Stimulated activated CD8-positive, alpha-beta memory T cell treated with anti-CD3 and anti-CD28 coated beads, Interleukin-15, amount 100 ng/mL, for 48 hours (primary cell): ENCODE measurements at regions not wholly inside any gene's neighbourhood (a gene's known extent, or its start where the extent isn't known, plus 50 kb on each side); places are given as distances from the start of the nearest gene placed in this dataset.

Source experiments
- DNase-seq, 2 donors: peaks; one replicate each; pipeline ENCODE4 v3.0.0-alpha.2; 2020; ENCODE audit warnings: low read depth in 2 of 2

GRCh38 chr9:20117986-20118385 lies 329.1 kb upstream of the SLC24A2 start:
- DNase-seq, result no peak

GRCh38 chr9:20117482-20117881 lies 328.6 kb upstream of the SLC24A2 start:
- DNase-seq, result no peak

DNA sequence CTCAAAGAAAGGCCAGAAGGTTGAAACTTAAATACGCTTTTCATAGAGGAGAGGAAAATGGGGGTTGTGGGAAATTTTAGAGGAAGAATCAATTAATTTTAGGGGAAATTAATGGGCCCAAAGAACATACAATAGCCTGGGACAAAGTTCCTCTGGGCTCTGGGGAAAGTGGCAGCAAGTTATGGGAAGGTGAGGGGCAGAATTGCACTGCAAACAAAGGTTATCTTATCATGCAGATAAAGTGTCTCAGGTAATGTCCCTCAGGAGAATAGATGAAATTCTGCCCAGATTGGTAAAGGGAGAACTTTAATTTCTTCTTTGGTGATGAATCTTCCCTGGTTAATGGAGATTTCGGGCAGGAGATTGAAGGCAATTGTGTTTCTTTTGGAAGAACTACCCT lies 326.1 kb upstream of the SLC24A2 start:
- no peak for DNase-seq

DNA sequence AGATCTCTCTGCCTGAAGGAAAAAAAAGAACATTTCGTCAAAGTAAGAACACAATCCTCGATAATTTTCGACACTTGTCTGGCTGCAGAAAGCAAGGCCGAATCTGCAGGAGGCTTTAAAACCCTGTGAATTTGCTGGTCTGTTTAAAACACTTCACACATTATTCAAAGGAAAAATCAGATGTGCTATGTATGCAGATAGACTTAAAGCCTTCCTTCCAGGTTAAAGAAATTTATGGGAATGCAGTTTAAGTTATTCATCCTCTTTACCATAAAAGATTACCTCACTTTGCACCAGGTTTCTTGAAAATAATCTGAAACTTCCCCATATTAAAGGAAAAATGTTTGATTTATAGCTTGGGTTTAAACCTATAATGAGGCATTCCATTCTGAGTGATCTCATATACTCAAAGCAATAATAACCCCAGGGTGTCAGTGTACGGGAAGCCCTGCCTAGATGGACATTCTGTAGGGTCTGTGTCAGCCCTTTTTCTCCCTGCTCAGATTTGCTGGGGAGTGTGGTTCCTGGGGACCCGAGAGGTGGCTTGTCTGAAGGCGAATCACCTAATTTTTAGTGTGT lies 323.5 kb upstream of the SLC24A2 start:
- no peak for DNase-seq

- DNase-seq, result no peak
These were observed 322.5 kb upstream of the SLC24A2 start for GRCh38 chr9:20111173-20111843.

- no peak for DNase-seq
These were observed 306.7 kb upstream of the SLC24A2 start for GRCh38 chr9:20095430-20096092.

GRCh38 chr9:20092561-20092960 lies 303.7 kb upstream of the SLC24A2 start:
- DNase-seq, result no peak

DNA sequence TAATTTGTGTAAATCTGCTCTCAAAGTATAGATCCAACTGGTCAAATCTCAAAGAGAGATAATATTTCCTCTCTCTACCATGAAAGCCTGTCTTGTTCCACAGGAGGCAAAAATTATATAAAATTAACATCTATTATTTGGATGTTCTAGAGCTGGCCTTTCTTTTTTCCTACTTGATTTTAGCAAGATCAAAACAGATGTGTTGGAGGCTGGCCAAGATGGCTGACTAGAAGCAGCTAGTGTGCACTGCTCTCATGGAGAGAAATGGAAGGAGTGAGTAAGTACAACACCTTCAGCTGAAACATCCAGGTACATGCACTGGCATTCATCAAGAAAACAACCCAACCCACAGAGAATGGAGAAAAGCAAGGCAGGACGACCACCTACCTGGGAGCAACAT lies 298.6 kb upstream of the SLC24A2 start:
- DNase-seq, result no peak

GRCh38 chr9:20085842-20086241 lies 297.0 kb upstream of the SLC24A2 start:
- DNase-seq, result no peak

DNA sequence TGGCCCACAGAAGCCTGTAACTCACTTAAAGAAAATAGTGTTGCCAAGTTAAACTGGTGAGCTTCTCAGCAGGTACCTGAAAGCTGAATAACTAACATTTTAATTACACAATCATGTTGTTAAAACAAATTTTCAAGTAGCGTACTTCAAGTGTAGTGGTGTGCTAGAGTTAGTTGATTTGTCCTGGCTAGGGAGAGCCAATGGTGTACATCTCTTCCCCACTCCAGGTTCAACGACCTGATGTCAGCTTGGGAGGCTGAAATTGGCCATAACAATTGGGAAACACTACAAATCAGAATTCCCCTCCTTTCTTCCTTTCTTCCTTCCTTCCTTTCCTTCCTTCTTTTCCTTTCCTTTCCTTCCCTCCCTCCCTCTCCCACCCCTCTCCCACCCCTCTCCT lies 295.3 kb upstream of the SLC24A2 start:
- no peak for DNase-seq

DNA sequence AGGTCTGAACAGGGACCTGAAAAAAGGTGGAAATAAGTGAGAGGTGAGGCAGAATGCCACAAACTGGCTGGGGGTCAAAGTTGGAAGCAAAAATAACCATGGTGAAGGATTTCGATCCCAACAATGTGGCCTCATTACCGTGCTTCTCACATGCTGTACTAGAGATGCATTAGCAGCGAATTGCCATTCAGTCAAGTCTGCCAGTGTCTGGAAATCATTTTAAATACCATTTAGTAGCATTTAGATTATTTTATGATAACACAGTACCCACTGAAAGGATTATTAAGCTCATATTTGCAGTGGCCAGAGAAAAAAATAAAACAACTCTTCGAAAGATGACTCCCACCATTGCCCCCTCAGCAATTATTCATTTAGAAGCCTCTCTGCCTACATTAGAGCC lies 294.6 kb upstream of the SLC24A2 start:
- DNase-seq, result no peak

DNA sequence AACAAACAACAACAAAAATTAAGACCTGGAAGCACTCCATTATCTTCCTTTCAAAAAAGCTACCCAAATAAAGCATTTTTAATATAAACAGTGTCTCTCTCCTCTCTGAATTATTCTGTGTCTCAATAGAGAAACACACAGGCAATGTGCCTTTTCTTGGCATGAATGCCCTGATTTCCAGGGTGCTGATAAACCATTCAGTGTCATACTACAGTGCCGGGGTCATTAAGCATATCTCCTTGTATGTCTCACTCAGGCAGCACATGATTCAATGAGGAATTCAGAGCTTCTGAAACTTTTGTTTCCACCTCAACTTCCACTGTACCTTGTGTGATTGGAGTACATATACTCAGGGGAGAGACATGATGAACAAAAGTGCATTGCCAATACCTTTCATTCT lies 294.0 kb upstream of the SLC24A2 start:
- no peak for DNase-seq

DNA sequence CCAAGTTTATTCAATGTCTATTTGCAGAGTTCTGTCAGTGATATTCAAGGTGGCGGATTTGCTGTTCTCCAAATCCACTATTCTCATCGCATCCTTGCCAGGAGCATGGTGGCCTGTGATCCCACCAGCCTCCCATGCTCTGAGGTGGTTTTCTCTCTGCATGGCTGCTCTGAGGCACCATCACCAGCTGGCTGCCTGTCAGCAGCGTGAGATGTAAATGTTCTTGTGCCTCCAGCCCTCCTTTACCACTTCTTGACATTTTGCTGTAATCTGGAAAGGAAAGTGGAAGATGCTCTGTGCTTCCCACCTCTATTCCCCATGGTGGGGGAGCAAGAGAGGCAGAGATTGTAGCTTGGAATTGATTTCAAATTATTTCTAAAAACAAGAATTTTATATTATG lies 293.6 kb upstream of the SLC24A2 start:
- DNase-seq, result no peak

- DNase-seq, result no peak
These were observed 289.4 kb upstream of the SLC24A2 start for GRCh38 chr9:20078246-20078645.

DNA sequence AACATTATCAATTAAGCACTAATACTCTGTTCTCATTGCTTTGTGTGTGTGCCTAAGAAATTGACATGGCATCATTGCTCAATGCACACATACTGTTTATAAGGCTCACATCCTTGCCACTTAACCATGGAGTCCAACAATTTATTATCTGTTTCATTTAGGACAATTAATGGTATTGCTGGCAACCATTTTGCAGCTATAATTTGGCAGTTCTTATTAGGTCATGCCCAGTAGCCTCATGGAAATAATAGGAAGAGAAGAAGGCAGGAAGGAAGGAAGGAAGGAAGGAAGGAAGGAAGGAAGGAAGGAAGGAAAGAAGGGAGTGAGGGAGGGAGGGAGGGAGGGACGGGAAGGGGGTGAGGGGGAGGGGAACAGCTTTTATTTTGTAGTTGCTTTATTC lies 285.5 kb upstream of the SLC24A2 start:
- no peak for DNase-seq

DNA sequence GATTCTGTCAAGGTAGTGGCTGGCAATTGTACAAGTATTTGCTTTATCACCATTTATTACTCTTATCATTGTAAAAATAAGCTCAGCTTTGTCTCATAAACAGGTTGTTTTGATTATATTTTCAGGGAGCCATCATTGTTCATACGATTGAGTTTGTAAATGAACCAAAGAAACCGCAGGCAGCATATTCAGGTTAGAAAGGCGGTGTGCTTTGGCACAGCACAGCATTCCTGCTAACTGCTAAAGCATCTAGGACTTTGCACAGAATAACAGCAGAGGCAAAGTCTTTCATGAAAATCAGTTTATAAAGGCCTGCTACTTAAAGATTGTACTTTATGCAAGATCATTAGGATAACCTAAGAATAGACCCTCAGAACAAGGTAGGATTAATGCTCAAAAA lies 281.5 kb upstream of the SLC24A2 start:
- DNase-seq, result no peak

- DNase-seq, result no peak
These were observed 277.2 kb upstream of the SLC24A2 start for GRCh38 chr9:20065796-20066700.

- DNase-seq, result no peak
These were observed 276.2 kb upstream of the SLC24A2 start for GRCh38 chr9:20065046-20065445.

DNA sequence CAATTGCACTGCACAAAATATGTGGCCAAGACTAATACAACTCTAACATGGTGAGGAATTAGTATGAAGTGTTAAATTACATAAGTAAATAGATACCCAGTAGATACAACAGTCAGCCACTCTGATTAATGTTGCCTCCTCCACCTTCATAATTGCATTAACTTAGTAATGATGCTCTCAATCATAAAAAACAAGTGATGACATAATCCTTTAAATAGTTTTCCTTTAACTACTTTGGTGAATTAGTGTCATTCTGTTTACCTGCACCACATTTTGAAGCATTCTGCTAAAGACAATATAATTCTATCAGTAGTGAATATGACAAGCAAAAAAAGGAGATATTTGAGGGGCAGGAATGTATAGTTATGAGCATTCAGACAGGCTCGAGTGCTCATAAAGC lies 265.9 kb upstream of the SLC24A2 start:
- DNase-seq, result no peak

GRCh38 chr9:20048985-20049384 lies 260.1 kb upstream of the SLC24A2 start:
- no peak for DNase-seq

DNA sequence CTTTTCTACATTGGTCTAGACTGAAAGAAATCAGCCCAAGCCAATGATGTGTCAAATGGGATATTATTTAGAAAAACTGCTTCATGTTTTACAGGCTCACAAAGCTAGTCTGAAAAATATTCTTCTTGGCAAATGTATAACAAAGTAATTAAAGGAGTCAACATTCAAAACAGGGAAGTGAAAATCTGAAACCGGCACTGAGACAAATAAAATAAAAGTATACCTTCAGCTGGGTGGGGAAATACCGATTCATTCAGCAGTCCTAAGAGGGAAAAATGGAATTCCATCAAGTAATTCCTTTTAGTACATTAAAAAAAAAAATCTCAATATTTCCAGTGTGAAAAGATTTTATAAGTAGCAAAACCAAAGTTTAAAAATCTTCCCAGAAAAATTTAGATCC lies 259.6 kb upstream of the SLC24A2 start:
- DNase-seq, result no peak

DNA sequence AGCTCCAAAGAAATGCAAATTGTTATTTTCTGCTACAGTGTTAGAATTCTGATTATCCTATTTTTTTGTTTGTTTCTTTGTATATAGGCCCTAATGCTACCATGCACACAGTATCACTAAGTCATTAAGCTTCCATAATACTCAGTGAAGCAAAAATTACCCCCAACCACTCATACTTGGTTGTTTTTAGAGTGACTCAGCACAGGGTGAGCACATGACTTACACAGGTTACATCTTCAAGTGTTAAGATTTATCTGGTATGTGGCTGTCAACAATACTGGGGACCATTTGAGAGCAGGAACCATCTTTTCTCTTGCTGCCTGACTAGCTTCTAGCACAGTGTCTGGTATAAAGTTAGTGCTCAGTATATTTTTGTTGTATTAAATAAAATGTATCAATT lies 255.8 kb upstream of the SLC24A2 start:
- DNase-seq, result no peak
